NCI-H2227 (cell line): ENCODE measurements at regions not wholly inside any gene's neighbourhood (a gene's known extent, or its start where the extent isn't known, plus 50 kb on each side); places are given as distances from the start of the nearest gene placed in this dataset.

Experiments used
- DNase-seq: peaks from one replicate; lab custom pipeline; 2025; ENCODE audit not compliant: unreplicated experiment; lab: John Stamatoyannopoulos, UW

DNA sequence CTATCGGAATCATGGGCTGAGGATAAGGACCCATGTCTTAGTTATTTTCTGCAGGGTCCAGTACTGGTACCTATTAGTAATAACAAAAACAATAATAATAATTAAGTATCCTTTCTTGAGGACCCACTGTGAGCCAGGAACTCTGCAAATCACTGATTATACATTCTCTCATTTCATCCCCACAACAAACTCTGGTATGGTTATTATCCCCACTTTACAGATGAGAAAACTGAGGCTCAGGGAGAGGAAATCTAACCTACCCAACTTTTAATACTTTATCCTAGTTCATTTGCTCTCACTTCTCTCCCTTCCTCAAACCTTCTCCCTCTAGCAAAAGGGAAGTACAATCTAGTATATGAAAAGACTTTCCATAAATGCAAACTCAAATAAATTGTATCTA is 528.4 kb upstream of the PROK2 start:
- DNase-seq, result no peak

DNA sequence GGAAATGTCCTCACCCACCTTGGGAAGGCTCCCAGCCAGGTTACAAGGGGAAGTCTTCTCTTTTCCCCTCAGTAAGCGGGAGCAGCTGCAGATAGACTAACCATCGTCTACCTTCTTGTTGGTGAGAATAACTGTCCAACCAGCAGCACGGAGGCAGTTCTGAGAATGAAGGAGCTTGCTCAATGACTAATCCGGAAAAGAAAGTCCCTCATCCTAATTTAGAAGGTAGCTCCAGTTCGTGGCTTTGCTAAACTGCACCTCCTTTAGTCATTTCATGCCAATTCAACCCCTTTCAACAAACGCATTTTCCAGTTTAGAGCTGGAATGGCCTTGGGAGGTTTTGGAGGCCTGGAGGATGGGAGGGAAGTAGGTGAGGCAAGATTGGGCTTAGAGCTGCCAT is 527.4 kb upstream of the PROK2 start:
- no peak for DNase-seq

DNA sequence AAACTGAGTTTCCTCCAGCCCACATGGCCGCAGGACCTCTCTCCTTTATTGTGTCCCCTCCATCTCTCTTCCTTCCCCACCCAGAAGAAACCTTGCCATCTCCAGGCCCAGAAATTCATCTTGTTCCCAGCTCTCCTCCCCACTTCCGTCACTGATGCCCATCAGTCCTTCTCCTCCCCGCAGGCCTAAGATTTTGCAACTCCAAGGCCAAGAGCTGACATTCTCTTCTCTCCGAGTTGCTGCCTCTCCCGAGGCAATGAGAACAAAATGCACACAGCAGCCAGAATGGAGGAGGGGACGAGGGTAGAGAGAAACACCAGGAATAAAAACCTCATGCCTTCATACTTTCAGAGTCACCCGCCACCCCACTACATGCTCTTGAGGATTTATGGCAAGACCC is 526.5 kb upstream of the PROK2 start:
- no peak for DNase-seq

DNA sequence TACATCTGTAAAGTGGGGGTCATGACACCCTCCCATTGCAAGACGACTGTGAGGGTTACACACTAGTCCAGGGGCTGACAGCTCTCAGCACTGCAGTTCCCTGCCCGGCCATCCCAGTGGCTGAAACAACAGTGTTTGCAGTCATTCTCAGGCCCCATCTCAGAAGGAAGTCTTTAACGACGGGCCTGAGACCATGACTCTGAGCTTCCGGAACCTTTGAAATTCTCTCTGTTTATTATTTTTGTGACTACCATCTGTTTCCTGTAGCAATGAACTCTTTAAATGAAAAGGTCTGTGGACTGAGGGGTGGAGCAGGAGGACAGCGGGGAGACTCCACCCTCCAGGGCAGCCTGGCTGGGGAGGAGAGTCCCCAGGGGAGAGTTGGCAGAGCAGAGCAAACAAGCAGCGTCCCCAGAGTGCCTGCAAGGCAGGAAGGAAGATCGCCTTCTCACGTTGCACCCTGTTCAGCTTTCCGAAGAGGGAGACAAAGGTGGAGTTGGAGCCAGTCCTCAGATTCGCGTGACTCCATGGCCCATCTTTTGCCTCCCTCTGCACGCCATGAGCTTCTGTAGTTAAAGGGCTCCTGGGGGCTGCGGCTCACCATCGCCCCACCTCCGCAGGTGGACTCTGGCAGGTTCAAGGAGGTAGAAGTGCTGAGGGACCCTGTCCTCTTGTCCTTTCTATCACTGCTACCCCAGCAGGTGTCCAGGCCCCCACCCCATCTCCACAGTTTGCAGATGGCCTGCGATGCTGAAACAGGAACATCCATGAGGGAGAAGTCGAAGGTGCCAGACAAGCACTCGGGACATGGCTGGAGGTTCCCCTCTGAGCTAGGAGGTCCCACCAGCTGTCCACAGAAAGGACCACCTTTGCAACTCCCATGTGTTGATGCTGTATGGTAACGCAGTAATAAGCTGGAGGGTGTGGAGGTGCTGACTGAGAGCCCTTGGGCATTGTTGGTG is 525.8 kb upstream of the PROK2 start:
- no peak for DNase-seq

DNA sequence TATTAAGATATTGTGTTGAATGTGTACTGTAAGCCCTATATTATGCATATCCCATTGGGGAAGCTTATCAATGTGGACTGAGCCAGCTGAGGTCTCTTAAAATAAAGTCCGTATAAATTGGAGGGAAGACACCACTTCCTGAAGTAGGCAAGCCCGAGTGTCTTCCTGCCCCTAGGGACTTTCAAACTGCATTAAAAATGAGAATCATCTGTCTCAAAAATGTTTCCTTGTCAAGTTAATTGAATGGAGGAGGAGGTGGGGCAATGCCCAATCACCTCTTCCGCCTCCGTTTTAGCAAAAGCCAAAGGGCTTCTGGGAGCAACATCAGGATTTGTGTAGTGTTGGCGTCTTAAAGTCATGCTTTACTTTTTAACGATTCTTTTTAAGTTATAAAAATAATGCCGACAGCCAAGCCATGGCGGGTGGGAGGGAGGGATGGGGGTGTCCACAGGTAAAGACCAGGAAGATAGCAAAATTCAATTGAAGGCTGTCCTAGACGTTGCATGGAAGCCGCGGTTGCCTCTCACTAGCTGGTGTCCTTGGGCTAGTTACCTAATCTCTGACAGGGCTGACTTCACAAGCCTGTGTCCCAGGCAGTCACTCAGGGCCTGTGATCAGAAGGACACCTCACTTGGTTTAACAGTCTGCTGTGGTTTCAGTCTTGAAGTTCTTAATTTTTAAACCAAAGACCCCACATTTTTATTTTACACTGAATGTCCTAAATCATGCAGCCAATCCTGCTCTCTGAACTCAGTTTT is 524.9 kb upstream of the PROK2 start:
- no peak for DNase-seq

DNA sequence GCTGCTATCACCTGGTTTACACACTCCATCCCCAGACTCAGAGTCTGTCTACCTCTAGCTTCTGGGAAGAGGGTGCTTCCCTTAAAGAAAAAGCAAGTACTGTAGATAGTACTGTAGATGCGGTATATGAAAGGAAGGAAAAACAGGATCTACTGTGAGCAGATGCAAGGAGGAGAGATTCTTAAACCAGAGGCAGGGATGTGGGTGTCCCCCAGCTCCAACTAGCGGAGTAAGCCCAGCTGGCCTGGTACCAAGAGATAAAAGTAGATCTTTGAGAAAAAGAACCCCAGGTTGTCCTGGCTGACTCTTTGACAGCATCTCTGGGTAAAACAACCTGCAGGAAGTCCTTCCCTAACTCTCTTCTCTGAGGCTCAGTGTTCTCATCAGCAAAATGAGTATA is 523.7 kb upstream of the PROK2 start:
- no peak for DNase-seq

DNA sequence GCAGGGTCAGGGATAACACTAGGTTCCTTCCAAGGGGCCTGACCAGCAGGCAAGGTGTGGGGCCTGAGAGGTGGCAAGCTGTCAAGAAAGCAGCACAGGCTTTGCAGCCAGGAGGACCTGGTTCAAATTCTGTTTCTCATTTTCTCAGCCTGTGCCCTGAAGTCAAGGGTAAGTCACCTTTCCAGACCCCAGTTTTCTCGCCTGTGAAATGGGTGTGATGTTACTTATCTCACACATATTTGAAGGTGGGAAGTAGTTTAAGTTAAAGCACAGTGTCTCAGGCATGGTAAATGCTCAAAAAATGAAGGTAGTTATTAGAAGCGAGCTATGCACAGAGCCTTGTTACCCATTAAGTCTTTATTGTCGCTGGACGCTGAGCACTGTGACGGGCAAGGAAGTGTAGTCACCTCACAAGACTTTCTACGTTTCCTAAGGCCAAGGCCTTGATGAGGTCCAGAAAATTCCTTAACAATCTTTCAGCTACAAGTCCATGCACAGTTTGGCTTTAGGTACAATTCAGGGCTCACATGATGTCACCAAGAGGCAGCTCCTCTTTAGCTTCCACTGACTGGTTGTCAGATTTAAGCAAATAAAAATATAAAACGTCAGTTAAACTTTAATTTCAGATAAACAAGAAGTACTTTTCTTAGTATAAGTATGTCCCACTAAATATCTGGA is 522.6 kb upstream of the PROK2 start:
- no peak for DNase-seq

DNA sequence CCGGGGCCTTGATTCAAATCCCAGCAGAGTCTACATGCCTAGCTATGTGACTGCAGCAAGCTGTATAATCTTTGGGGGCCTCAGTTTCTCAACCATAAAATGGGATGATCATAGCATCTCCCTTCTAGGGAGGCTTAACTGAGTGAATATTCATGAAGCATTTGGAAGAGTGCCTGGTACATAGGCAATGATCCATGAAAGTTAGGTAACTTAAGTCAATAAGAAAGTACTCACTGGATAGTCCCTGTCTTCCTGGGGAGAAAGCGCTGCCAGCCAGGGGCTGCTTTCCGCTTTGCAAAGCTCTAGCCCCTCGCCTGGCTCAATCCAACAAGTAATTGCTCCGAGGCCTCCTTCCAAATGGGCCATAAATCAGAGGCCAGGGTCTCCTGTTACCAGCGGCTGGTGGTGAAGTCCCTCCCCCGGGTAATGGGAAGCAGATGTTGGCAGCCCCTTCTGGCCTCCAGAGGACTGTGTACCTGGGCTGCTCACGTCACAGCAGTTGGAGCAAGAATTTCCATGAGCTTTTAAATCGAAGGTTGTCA is 521.9 kb upstream of the PROK2 start:
- peak; percentile 69 for DNase-seq

DNA sequence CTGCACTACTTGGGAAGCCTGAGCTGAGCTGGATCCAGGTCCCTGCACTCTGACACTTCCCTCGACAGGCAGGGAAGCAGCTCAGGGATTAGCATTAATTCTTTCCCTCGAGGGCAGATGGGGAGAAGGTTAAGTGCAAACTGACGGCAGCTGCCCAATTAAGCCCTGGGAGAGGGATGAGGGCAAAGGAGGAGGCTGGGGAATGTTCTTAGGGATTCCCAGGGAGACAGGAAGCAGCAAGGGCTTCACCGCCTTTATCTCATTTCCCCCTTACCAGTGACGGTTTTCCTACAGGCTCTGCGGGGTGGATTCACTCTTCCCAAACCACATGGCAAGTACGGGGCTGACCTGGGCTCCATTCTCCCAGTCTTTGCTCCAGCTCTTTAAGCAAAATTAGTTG is 519.0 kb upstream of the PROK2 start:
- DNase-seq, result no peak

DNA sequence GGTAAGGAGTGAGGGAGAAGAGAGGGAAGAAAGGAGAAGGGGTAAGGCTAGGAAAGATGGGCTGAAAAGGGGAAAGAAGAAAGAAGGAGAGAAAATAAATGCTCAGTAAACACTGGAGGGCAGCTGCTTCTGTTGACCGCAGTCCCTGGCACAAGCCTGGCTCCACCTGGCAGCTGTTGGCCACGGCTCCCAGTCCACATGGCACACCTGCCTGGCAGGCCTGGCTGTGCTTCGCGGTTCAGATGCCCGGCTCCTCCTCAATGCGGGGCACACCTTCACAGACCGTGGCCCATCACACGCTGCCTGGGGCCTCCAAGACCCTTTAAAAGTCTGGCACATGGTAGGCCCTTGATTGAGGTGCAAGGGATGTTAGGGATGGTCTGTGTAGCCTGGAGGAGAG is 516.8 kb upstream of the PROK2 start:
- DNase-seq, result no peak

DNA sequence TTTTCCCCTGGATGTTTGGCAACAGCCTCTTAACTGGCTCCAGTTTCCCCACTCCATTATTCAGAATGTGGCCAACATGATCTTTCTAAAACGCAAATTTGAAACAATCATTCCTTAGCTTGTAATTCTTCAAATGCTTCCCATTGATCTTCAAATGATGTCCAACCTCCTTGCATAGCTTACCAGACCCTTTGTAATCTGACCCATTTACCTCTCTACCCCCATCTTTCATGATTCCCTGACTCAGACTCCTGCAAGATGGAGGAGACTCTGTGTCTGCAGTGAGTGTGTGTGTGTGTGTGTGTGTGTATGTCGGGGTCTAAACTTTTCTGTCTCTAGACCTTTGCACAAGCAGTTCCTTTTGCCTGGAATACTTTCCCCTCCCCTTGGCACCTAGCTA is 515.7 kb upstream of the PROK2 start:
- no peak for DNase-seq

DNA sequence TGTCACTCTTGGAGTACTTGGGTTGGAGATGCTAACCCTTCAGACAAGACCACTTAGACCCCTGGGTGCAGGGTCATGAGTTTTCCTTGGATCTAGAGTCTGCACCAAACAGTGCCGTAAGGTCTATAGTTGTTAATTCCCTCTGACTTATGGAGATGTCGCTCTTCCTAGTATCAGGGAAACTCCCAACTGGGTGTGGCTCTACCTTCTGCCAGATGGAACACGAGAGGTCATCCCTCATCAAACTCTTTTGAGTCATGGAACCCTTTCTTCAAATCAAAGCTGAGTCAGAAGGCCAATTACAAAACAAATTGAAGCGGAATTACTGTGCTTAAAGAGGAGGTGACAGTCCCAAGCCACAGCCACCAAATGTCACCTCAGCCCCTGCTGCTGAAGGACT is 514.9 kb upstream of the PROK2 start:
- DNase-seq, result no peak

DNA sequence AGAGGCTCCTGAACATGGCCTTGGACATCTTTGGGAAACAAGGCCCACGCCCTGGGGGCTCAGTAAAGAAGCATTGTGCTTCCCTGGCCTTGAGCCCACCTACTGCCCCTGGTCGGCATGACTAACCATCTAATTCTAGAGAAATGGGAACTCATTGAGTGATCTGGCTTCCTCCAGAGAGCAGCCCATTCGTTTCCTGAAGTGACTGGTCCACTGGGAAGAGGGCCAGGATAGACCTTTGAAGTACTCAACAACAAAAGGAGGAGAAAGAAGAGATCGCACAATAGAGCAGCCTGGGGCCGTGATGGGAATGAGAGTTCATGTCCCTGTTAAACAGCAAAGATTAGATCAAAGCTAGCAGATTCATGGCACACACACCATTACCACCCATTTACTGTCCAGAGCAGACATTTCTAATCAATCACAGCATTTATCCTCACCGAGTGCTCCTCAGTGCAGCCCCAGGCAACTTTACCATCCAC is 514.4 kb upstream of the PROK2 start:
- no peak for DNase-seq

DNA sequence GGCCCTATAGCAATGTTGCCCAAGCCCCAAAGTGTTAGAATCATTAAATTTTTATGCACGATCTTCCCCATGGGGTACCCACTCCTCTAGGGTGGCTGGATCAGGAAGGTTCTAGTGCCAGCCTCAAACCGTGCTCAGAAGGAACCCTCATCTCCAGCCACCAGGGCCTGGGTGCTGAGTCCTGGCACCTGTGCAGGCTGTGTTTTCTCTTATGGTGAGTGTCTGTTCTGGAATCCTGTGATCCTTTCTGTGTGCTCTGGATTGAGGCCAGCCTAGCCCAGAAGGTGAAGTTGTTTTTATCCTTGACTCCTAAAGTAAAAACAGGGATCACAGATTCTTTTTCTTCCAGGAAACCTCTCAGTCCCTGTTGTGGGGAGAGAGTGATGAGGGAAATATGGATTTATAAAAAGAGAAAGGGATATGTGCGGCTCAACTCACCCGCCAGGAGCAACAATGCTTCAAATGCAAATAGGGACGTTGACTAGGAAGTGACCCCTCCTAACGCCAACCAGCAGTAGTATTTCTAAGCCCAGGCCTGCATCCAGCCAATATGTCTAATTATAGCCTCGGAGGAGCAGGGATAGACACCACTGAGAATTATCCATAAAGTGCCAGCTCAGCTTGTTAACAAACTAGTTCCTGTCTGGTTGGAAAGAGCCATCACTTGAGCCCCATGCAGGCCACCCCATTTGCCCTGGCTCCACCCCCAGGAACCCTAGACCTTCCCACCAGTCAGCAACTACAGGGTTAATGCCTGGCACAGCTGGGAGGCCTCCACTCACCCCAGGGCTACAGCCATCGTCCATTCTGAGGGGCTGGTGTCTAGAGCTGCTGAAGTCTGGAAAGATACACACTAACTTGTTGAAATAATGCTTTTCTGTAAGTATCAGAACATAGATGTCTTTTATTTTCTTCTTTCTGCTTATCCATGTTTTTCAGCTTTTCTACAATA is 513.5 kb upstream of the PROK2 start:
- DNase-seq, result no peak

DNA sequence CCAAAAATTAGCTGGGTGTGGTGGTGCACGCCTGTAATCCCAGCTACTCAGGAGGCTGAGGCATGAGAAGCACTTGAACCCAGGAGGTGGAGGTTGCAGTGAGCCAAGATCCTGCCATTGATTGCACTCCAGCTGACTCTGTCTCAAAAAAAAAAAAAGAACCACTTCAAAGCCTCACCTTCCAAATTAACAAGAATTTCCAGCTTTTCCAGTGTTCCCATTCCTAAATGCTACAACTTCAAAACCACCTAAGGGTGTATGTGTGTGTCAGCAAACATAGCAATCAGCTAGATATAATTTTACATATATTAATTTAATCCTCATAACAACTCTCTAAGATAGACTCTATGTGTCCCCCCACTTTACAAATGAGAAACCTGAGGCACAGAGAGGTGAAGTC is 512.5 kb upstream of the PROK2 start:
- DNase-seq, result no peak

DNA sequence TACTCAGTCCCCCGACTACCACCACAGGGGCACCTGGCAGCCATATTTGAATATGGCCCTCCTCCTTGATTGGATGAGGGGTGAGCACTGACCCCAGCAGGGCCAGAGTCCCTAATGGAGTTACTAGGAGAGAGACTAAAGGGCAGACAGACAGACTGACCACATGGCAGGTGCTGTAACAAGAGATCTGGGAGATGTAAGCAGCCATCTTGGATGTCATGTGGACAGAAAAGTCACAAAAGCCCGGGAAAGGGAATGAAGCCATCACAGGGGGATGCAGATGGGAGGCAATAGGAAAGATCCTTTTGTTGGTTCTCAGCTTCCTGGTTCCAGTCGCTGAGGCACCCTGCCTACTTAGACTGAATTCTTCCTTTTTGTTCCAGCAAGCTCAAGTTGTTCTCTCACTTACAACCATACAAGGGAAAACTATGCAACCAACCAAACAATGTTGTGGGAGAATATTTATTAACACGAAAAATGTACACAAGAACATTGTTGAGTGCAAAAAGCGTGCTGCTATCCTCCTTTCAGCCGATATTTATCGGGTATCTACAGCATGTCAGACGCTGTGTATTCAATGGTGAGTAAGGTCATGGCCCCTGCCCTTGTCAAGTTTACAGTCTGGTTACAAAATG is 511.6 kb upstream of the PROK2 start:
- no peak for DNase-seq

DNA sequence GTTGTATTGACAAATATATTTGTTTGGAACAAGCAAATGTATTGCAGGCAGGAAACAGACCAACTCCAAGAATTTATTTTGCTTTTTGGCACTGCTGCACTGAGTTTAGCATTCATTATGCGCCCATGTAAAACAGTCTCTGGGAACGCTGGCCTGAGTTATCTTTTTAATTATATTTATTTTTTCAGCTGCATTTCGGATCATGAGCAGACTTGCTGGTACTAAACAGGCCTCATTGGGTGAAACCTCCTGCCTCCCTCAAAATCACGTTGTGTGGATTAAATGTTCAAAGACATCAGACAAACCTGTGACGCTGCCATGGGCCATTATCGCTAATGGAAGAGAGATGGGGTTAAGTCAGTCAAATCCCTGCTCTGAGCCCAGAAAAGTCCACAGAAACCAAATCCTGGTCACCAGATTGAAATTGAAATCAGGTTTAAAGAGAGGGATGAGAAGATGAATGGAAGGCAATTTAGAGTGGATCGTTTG is 511.1 kb upstream of the PROK2 start:
- DNase-seq, result no peak

DNA sequence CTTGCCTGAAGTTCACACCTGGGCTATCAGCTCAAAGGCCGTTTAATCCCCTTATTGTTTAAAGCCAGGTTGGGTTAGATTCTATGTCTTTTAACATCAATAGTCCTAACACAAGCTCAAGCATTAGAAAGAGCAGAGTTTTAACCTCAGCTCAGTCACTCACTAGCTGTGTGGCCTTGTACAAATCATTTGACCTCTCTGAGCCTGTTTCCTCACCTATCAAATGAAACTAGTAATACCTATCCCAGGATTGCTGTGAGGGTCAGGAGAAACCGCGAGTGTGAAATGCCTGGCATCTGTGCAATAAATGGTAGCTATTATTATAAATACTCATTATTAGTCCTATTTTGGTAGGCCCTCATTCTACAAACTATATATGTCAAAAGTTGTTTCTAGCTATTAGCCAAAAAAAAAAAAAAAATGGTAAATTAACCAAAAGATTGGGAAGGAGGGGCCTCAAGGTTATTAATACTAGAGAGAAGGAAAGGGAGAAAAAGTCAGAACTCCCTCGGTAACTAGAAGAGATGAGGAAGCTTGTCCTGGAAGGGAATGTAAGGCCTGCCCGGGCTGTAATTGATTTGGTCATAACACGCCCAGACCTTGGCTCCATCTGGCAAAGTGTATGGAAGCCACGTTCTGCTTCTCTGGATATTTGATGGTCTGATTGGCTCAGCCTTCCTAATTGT is 510.5 kb upstream of the PROK2 start:
- no peak for DNase-seq
